BE2C (cell line): ENCODE measurements at regions not wholly inside any gene's neighbourhood (a gene's known extent, or its start where the extent isn't known, plus 50 kb on each side); places are given as distances from the start of the nearest gene placed in this dataset.

Experiments
- DNase-seq: peaks from one replicate; pipeline ENCODE4 v3.0.0-alpha.2; 2020
- H3K27me3 ChIP-seq: fragments of 250-450 bp; sonication (Bioruptor Pico); 2 replicates; pipeline ENCODE4 v1.5.1; 2020; ENCODE audit warnings: mild to moderate bottlenecking
- H3K36me3 ChIP-seq: fragments of 250-450 bp; sonication (Bioruptor Pico); 2 replicates; pipeline ENCODE4 v1.5.1; 2020; ENCODE audit warnings: mild to moderate bottlenecking
- H3K4me1 ChIP-seq: fragments of 250-450 bp; sonication (Bioruptor Pico); 2 replicates; pipeline ENCODE4 v1.5.1; 2020
- H3K4me3 ChIP-seq: 2 replicates; pipeline ENCODE4 v1.5.1; 2011; ENCODE audit warnings: low read depth, low read length
- H3K9me3 ChIP-seq: fragments of 250-450 bp; sonication (Bioruptor Pico); 2 replicates; pipeline ENCODE4 v1.5.1; 2020
- TF ChIP-seq, protein P1 (sequence below): IDR thresholded peaks from 2 replicates; pipeline ENCODE4 v1.5.1; 2012; ENCODE audit warnings: mild to moderate bottlenecking, low read depth, low read length

DNA sequence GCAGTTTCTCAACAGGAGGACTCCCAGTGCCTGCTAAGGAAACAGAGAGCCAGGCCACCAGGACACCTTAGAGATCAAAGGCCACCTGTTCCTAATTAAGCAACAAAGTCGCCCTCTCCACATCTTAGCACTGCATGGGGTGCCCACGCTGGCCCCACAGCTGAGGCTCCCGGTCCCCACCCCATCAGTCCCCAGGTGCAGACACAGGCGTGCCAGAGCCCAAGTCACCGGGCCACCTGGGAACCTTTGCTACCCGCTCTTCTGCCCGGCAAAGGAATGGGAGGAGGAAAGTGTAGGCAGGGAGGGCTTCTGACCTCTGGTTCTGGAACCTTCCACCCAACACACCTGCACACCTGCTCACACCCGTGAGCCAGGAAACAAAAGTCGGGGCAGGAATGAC is 85.5 kb upstream of the PRR5 start:
- Histone ChIP-seq H3K9me3 (no peaks in the 10 kb centered on the region; the same call in 1 of the 2 replicates), H3K36me3 (no peaks in the 10 kb centered on the region), H3K27me3 (no peaks in the 10 kb centered on the region), H3K4me1 (no peaks in the 10 kb centered on the region; the same call in none of the 2 replicates), H3K4me3 (no peak overlapping the region)
- DNase-seq: no peak
- TF ChIP-seq, protein P1, sequence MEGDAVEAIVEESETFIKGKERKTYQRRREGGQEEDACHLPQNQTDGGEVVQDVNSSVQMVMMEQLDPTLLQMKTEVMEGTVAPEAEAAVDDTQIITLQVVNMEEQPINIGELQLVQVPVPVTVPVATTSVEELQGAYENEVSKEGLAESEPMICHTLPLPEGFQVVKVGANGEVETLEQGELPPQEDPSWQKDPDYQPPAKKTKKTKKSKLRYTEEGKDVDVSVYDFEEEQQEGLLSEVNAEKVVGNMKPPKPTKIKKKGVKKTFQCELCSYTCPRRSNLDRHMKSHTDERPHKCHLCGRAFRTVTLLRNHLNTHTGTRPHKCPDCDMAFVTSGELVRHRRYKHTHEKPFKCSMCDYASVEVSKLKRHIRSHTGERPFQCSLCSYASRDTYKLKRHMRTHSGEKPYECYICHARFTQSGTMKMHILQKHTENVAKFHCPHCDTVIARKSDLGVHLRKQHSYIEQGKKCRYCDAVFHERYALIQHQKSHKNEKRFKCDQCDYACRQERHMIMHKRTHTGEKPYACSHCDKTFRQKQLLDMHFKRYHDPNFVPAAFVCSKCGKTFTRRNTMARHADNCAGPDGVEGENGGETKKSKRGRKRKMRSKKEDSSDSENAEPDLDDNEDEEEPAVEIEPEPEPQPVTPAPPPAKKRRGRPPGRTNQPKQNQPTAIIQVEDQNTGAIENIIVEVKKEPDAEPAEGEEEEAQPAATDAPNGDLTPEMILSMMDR: no peak

DNA sequence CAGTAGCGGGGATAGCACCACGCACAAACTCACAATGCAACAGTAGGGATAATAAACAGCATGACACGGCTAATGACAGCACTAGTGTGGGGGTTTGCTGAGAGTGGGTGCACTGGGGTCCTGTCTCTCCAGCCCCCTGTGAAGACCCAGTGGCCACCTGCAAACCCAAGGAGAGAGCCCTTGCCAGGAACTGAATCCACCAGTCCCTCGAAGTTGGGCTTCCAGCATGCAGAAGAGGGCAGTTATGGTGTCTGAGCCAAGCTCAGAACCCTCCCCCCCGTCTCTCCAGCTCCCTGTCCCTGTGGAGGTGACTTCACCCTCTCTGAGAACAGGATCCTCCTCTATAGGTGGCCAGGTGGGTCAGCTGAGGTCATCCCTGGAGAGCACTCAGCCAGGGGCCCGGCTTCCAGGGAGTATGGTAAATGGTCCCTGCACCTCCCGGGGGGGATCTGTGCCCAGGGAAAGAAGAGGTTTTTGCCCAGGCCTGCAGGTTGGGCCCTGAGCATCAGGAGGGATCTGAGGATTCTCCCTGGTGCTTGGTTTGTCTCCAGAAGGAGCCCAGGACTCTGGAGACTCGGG is 86.3 kb upstream of the PRR5 start:
- H3K36me3 ChIP-seq: no peaks in the 10 kb centered on the region
- H3K4me1 ChIP-seq: no peaks in the 10 kb centered on the region; the same call in none of the 2 replicates
- no peaks in the 10 kb centered on the region; the same call in 1 of the 2 replicates for H3K9me3 ChIP-seq
- no peak for DNase-seq
- TF ChIP-seq, protein P1: no peak
- no peak overlapping the region for H3K4me3 ChIP-seq
- H3K27me3 ChIP-seq: no peaks in the 10 kb centered on the region

- no peak for DNase-seq
- TF ChIP-seq, protein P1: no peak
- Histone ChIP-seq H3K4me3 (no peak overlapping the region), H3K36me3 (no peaks in the 10 kb centered on the region), H3K4me1 (no peaks in the 10 kb centered on the region; the same call in 1 of the 2 replicates), H3K9me3 (no peaks in the 10 kb centered on the region; the same call in 1 of the 2 replicates), H3K27me3 (no peaks in the 10 kb centered on the region)
Observed at GRCh38 chr22:44615146-44615545, 86.9 kb upstream of the PRR5 start.

DNA sequence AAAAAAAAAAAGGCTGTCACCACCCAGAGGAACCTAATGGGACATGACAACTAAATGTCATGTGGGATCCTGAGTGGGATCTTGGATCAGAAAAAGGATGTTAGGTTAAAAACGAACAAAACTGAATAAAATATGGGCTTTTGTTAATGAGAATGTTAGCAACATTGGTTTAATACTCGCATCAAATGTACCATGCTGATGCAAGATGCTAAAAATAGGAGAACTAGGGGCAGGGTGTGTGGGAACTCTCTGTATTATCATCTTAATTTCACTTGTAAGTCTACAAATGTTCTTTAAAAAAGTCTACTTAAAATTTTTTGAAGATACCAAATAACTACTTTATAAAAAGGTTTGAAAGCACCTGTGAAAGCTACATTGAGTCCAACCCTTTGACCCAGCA is 88.8 kb upstream of the PRR5 start:
- Histone ChIP-seq H3K4me1 (no peaks in the 10 kb centered on the region), H3K4me3 (no peak overlapping the region), H3K9me3 (no peaks in the 10 kb centered on the region; the same call in 1 of the 2 replicates), H3K36me3 (no peaks in the 10 kb centered on the region), H3K27me3 (no peaks in the 10 kb centered on the region)
- TF ChIP-seq, protein P1: no peak
- no peak for DNase-seq

GRCh38 chr22:44611880-44612496 is 90.0 kb upstream of the PRR5 start:
- H3K4me1 ChIP-seq: no peaks in the 10 kb centered on the region
- DNase-seq: no peak
- TF ChIP-seq, protein P1: no peak
- H3K4me3 ChIP-seq: no peak overlapping the region
- H3K9me3 ChIP-seq: no peaks in the 10 kb centered on the region; the same call in 1 of the 2 replicates
- H3K27me3 ChIP-seq: no peaks in the 10 kb centered on the region
- H3K36me3 ChIP-seq: no peaks in the 10 kb centered on the region

DNA sequence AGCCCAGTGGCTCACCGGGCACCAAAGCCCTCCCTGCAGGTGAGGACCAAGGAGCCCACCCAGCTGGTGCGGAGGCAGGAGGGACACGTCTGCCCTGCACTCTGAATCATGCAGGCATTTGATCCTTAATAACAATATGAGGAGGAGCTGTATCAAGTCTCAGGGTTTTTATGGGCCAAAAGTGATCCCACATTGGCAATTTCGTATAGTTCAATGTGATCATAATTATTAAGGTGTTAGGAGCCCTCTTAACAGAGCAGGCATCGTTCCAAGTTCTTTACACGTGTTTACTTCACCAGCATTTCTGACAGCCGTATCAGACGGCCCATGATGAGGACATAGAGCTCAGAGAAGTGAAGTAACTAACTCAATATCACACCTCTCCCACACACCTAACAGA is 91.9 kb upstream of the PRR5 start:
- TF ChIP-seq, protein P1: no peak
- Histone ChIP-seq H3K27me3 (peaks cover 3% of the 10 kb centered on the region; the same call in 1 of the 2 replicates), H3K36me3 (no peaks in the 10 kb centered on the region), H3K4me3 (no peak overlapping the region), H3K4me1 (no peaks in the 10 kb centered on the region), H3K9me3 (no peaks in the 10 kb centered on the region; the same call in 1 of the 2 replicates)
- no peak for DNase-seq
